Activated CD8-positive, alpha-beta T cell treated with anti-CD3 and anti-CD28 coated beads, Interleukin-2, amount 10 ng/mL, durations not matched to agents 7 days and 5 days (primary cell): ENCODE measurements at regions not wholly inside any gene's neighbourhood (a gene's known extent, or its start where the extent isn't known, plus 50 kb on each side); places are given as distances from the start of the nearest gene placed in this dataset.

ENCODE experiments used
- ATAC-seq: fragments of 150-1000 bp; cut with Tn5 transposase; one replicate; pipeline ENCODE4 v1.10.0; 2021; ENCODE audit warnings: moderate library complexity
- CTCF ChIA-PET: fragments of 350-600 bp; sonication (Branson Sonifier 250); formaldehyde crosslinking; loops from one replicate; lab custom pipeline; 2021; ENCODE audit warnings: antibody characterized with exemption; lab: Charles Lee
- POLR2A ChIA-PET: fragments of 350-600 bp; sonication (Branson Sonifier 250); formaldehyde crosslinking; loops from one replicate; lab custom pipeline; 2021; ENCODE audit warnings: antibody characterized with exemption; lab: Charles Lee
- DNase-seq: peaks from one replicate; pipeline ENCODE4 v3.0.0-alpha.2; 2020
- H3K27ac Mint-ChIP-seq: one replicate; pipeline ENCODE4 v1.8.0; 2021; ENCODE audit warnings: mild to moderate bottlenecking, mixed read lengths
- H3K27me3 Mint-ChIP-seq: one replicate; pipeline ENCODE4 v1.8.0; 2021; ENCODE audit warnings: low read depth, mixed read lengths
- H3K36me3 Mint-ChIP-seq: one replicate; pipeline ENCODE4 v1.8.0; 2021; ENCODE audit warnings: low read depth, mixed read lengths
- H3K4me1 Mint-ChIP-seq: one replicate; pipeline ENCODE4 v1.8.0; 2021; ENCODE audit warnings: low read depth, mixed read lengths
- H3K4me3 Mint-ChIP-seq: one replicate; pipeline ENCODE4 v1.8.0; 2021; ENCODE audit warnings: mild to moderate bottlenecking, mixed read lengths
- H3K9me3 Mint-ChIP-seq: one replicate; pipeline ENCODE4 v1.8.0; 2022; ENCODE audit warnings: mixed read lengths; ENCODE audit not compliant: insufficient read depth

GRCh38 chr10:44647877-44648542 lies 263.1 kb upstream of the CXCL12 start:
- CTCF ChIA-PET: no interaction called here
- POLR2A ChIA-PET: no interaction called here
- Mint-ChIP-seq H3K9me3 (no peaks in the 10 kb centered on the region), H3K27ac (no peak overlapping the region), H3K36me3 (no peaks in the 10 kb centered on the region), H3K4me3 (no peak overlapping the region), H3K27me3 (no peaks in the 10 kb centered on the region), H3K4me1 (no peaks in the 10 kb centered on the region)
- DNase-seq (no peak), ATAC-seq (no peak)

DNA sequence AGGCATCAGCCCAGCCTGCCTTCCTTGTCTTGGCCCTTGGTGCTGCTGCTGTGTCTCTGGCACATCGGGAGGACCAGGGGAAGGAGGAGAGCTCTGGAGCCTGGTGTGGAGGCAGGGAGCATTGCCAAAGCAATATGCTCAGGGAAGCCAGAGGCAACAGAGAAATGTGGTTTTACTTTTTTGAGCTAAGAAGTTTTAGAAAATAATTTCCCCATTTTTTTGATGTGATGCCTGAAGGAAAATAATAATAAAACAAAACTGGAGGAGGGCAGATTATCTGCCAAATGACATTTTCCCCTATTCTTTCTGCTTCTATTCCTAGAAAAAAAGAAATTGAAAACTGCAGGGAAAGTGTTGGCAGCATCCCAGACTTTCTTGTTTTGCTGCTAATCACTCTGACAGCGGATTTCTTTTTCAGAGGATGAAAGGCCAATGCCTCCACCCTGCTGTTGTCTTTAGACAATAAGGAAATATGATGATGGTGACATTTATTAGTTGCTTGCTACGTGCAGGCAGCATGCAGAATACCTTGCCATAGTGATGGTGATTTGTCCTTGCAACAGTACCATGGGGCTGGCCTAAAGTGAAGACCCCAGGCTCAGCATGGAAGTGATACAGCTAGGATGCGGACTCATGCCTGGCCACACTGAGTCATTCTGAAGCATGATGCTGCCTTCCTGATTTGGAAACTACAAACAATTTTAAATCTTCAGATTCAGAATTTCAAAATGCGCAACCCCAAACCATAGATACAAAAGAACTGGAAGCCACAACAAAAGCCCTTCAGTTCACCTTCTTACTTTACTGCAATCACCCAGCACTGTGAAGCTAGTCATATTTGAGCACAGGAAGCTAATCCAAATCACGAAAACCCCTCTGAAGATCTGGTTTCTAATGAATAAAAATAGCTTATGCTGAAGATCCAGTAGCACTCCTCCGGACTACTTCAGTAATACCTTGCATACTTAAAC lies 260.2 kb upstream of the TMEM72 start:
- no peaks in the 10 kb centered on the region for H3K27me3 Mint-ChIP-seq
- POLR2A ChIA-PET: no interaction called here
- H3K4me3 Mint-ChIP-seq: no peak overlapping the region
- DNase-seq (no peak), ATAC-seq (no peak)
- H3K4me1 Mint-ChIP-seq: no peaks in the 10 kb centered on the region
- CTCF ChIA-PET: no interaction called here
- no peaks in the 10 kb centered on the region for H3K36me3 Mint-ChIP-seq
- H3K27ac Mint-ChIP-seq: no peak overlapping the region
- H3K9me3 Mint-ChIP-seq: no peaks in the 10 kb centered on the region

DNA sequence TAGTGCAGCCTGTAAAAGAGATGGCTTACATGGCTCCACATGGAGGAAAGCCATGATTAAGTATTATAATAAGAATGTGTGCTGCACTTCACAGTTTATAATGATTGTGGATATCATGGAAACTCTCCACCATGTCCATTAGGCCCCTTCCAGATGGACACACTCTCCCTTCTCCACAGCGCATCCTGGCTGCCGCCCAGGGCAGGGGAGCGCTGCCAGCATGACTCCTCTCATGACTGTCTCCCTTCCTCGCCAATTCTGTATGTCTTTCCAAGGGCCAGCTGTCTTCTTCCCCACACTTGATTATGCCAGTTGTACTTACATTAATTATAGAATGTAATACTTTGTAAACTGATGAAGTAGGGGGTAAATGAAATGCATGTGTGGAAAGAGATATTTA lies 259.3 kb upstream of the TMEM72 start:
- CTCF ChIA-PET: no interaction called here
- no peak overlapping the region for H3K27ac Mint-ChIP-seq
- H3K27me3 Mint-ChIP-seq: no peaks in the 10 kb centered on the region
- no peaks in the 10 kb centered on the region for H3K9me3 Mint-ChIP-seq
- DNase-seq (no peak), ATAC-seq (no peak)
- H3K36me3 Mint-ChIP-seq: no peaks in the 10 kb centered on the region
- H3K4me3 Mint-ChIP-seq: no peak overlapping the region
- H3K4me1 Mint-ChIP-seq: no peaks in the 10 kb centered on the region
- POLR2A ChIA-PET: no interaction called here

GRCh38 chr10:44659320-44659719 lies 251.8 kb upstream of the TMEM72 start:
- Mint-ChIP-seq H3K9me3 (no peaks in the 10 kb centered on the region), H3K36me3 (no peaks in the 10 kb centered on the region), H3K27me3 (no peaks in the 10 kb centered on the region), H3K4me3 (no peak overlapping the region), H3K4me1 (no peaks in the 10 kb centered on the region), H3K27ac (no peak overlapping the region)
- POLR2A ChIA-PET: no interaction called here
- DNase-seq (no peak), ATAC-seq (no peak)
- CTCF ChIA-PET: no interaction called here

GRCh38 chr10:44660271-44660670 lies 250.9 kb upstream of the TMEM72 start:
- ATAC-seq: no peak
- DNase-seq: no peak
- Mint-ChIP-seq H3K27ac (no peak overlapping the region), H3K4me1 (no peaks in the 10 kb centered on the region), H3K36me3 (no peaks in the 10 kb centered on the region), H3K27me3 (no peaks in the 10 kb centered on the region), H3K9me3 (no peaks in the 10 kb centered on the region), H3K4me3 (no peak overlapping the region)
- ChIA-PET CTCF (no interaction called here), POLR2A (no interaction called here)

DNA sequence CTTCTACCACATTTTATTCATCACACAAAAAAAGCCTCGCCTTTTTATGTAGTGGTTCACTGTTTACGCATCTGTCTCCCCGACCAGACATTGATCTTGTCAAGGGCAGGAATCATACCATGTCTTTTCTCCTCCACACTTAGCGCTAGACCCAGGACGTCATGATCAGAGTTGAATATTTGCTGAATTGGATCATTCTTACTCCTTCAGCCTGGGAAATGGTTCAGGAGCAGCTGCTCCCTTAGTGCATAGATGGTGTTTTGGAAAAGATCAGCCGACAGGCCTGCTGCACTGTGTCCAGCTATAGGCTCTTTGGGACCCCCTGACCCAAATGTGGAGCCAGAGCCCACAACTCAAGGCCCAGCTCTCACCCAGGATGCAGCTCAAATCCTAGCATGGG lies 249.1 kb upstream of the TMEM72 start:
- H3K4me1 Mint-ChIP-seq: no peaks in the 10 kb centered on the region
- ATAC-seq (no peak), DNase-seq (no peak)
- no peaks in the 10 kb centered on the region for H3K36me3 Mint-ChIP-seq
- H3K9me3 Mint-ChIP-seq: no peaks in the 10 kb centered on the region
- ChIA-PET POLR2A (no interaction called here), CTCF (no interaction called here)
- H3K4me3 Mint-ChIP-seq: no peak overlapping the region
- H3K27ac Mint-ChIP-seq: no peak overlapping the region
- H3K27me3 Mint-ChIP-seq: no peaks in the 10 kb centered on the region

DNA sequence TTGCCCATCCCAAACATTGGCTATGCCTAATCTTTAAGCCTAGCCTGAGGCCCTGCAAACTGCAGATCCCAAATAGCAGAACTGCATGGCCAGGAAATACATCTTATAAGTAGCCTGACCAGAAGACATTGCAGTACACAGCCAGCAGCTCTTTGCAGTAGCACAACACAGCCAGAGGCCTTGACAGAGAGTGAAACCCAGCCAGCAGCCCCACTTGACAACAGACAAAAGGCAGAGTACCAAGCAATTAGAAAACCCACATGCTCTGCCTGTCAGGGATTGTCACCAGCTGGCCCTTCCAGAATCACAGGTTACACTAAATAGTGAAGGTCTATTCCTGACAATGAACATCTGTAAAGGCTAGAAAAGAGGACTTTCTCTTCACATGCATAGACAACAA lies 242.8 kb upstream of the TMEM72 start:
- CTCF ChIA-PET: no interaction called here
- POLR2A ChIA-PET: no interaction called here
- DNase-seq (no peak), ATAC-seq (no peak)
- no peaks in the 10 kb centered on the region for H3K36me3 Mint-ChIP-seq
- no peak overlapping the region for H3K4me3 Mint-ChIP-seq
- H3K9me3 Mint-ChIP-seq: no peaks in the 10 kb centered on the region
- no peaks in the 10 kb centered on the region for H3K4me1 Mint-ChIP-seq
- no peak overlapping the region for H3K27ac Mint-ChIP-seq
- no peaks in the 10 kb centered on the region for H3K27me3 Mint-ChIP-seq

GRCh38 chr10:44671319-44671718 lies 239.8 kb upstream of the TMEM72 start:
- CTCF ChIA-PET: no interaction called here
- H3K9me3 Mint-ChIP-seq: no peaks in the 10 kb centered on the region
- no peaks in the 10 kb centered on the region for H3K36me3 Mint-ChIP-seq
- no peak for DNase-seq
- no peak overlapping the region for H3K27ac Mint-ChIP-seq
- H3K4me1 Mint-ChIP-seq: no peaks in the 10 kb centered on the region
- H3K27me3 Mint-ChIP-seq: no peaks in the 10 kb centered on the region
- ATAC-seq: no peak
- POLR2A ChIA-PET: no interaction called here
- H3K4me3 Mint-ChIP-seq: no peak overlapping the region

DNA sequence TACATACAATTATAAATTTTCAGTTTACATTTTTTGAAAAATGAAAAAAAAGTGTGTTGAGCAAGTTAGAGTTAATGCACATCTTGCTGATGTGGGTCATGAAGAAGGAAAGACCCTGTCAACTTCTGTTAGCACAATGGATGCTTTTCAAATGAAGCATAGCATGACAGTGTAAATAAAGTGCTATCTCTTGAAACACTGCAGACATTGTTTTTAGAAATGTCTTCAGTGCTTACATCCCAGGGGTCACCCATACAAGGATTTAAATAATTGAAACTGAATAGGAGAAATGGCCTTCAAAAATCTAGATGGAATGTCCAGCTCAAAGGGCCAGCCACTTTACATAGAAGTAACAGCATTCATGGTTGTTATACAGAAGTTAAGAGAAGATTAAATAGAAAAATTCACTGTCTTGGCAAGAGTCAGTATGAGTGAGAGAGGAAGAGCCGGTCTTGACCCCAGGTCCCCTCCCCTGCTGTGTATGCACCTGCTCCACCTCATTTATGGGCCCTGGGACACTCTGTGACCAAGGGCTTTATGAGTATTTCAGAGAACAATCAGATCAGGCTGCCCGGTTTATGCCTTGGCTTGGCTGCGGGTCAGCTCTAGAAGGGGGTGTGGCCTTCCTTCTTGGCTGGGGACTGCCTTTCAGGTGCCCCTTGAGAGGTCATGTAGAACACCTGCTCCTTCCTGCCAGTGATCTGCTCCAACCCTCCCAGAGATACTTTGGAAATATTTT lies 237.7 kb upstream of the TMEM72 start:
- Mint-ChIP-seq H3K9me3 (no peaks in the 10 kb centered on the region), H3K4me1 (no peaks in the 10 kb centered on the region), H3K27me3 (no peaks in the 10 kb centered on the region), H3K36me3 (no peaks in the 10 kb centered on the region), H3K27ac (no peak overlapping the region), H3K4me3 (no peak overlapping the region)
- ChIA-PET POLR2A (no interaction called here), CTCF (interaction anchor here (1.3 kb wide), 1 partner anchor 8 kb away, joined by 3 read pairs; no protein-coding TSS in a partner anchor)
- ATAC-seq (no peak), DNase-seq (no peak)

DNA sequence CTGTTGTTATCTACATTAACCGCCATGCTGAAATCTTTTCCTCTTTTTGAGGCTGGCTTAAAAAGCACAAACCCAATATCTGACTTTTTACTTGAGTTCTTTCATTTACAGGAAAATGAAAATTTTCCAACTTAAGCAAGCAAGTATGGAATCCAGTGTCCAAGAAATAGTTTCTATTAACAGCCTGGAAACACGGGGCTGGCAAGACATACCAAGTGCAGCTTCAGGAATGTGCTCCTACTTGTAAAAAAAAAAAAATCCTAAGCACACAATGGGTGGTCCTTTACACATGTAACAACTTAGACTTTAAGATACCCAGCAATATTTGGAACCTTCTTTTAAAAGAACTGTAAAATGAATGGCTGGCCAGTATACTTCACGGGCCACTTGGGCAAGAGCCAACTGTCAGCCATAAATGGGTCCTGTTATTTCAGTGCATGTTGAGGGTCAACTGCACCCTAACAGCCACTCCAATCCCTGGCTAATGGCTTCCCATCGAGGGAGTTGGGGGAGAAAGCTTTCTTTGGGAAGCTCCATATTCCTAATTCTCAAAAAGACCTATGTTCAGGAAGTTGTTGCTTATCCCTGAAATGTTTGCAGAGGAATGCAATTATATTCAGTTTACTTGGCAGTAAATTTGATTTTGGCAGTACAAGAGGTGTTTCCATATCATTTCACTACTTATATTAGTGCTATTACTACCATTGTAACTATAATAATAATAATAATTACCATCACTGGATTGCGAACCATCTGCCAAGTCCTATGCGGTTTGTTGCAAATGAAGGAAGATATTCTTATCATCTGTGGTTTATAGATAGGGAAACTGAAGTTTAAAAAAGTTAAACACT lies 236.4 kb upstream of the TMEM72 start:
- H3K4me1 Mint-ChIP-seq: no peaks in the 10 kb centered on the region
- H3K27ac Mint-ChIP-seq: no peak overlapping the region
- ATAC-seq (no peak), DNase-seq (no peak)
- ChIA-PET CTCF (interaction anchor here (1.3 kb wide), 1 partner anchor 10 kb away, joined by 3 read pairs; no protein-coding TSS in a partner anchor), POLR2A (no interaction called here)
- H3K4me3 Mint-ChIP-seq: no peak overlapping the region
- no peaks in the 10 kb centered on the region for H3K27me3 Mint-ChIP-seq
- H3K36me3 Mint-ChIP-seq: no peaks in the 10 kb centered on the region
- no peaks in the 10 kb centered on the region for H3K9me3 Mint-ChIP-seq

- H3K4me3 Mint-ChIP-seq: no peak overlapping the region
- H3K4me1 Mint-ChIP-seq: no peaks in the 10 kb centered on the region
- ChIA-PET POLR2A (no interaction called here), CTCF (no interaction called here)
- DNase-seq (no peak), ATAC-seq (no peak)
- H3K9me3 Mint-ChIP-seq: no peaks in the 10 kb centered on the region
- no peaks in the 10 kb centered on the region for H3K36me3 Mint-ChIP-seq
- H3K27me3 Mint-ChIP-seq: no peaks in the 10 kb centered on the region
- H3K27ac Mint-ChIP-seq: no peak overlapping the region
These were observed 235.7 kb upstream of the TMEM72 start for GRCh38 chr10:44675387-44675874.
